Fibroblast of peridontal ligament (primary cell): ENCODE measurements at regions not wholly inside any gene's neighbourhood (a gene's known extent, or its start where the extent isn't known, plus 50 kb on each side); places are given as distances from the start of the nearest gene placed in this dataset.
"Not testable (repeated sequence)": the region's sequence is repeated elsewhere in the genome, so short reads cannot be mapped to it uniquely, and the experiment has no call there.

Source experiments
- DNase-seq: peaks from one replicate; pipeline ENCODE4 v3.0.0-alpha.2; 2010; ENCODE audit errors: extremely low read depth

DNA sequence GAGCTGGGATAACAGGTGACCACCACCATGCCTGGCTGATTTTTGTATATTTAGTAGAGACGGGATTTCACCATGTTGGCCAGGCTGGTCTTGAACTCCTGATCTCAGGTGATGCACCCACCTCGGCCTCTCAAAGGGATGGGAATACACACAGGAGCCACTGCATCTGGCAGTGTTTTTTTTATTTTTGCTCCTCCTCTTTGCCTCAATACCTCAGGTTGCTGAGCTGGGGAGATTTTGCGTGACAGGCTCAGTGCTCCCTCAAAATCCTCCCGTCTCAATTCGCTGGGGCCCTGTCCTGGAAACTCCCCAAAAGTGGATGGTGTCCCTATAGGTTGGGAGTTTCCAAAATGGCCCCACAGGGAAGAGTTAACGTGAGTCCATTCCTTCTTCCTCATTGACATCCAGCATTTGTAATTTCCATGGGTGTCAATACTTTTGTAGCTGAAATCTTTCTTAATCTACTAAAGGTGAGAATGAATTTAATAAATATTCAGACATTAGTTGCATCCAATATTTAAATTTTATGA, 71.8 kb downstream of the GGTLC2 start:
- no peak for DNase-seq

DNA sequence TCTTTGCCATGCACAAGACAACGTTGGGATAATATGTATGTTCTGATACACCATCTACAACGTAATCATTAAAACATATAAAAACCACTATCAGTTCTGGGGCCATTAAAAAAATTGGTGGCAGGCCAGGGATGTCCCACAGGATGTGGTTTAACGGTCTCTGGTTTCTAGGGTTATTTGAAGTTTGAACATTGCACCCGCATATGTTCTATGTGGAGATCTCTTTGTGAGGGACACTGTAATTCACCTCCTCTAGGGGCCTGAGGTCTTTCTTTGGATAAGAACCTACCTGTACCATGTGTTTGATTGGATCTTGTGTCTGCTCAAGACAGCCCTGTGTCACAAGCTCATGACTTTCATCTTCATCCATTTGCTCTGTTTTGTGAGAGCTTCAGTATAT, 73.2 kb downstream of the GGTLC2 start:
- no peak for DNase-seq

DNA sequence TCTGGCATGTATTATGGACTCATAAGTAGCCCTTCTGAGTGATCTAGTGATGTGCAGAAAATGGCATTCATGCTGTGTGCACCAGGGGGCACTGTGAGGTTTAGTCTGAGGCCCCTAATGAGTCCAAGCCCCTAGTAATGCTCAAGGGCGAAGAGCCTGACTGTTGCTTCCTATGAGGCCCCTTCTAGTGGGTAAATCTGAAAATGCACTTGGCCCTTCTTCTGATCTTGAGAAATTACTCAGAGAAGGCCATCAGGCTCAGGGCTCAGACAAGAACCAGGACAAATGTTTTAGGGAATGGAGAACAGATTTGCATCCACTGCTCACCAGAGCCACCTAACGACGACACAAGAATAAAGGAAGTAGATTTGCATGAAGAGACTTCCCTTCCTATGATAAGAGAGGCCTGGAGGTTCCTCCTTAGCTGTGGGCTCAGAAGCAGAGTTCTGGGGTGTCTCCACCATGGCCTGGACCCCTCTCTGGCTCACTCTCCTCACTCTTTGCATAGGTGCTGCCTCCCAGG, 75.8 kb downstream of the GGTLC2 start:
- peak; percentile 28 for DNase-seq

DNA sequence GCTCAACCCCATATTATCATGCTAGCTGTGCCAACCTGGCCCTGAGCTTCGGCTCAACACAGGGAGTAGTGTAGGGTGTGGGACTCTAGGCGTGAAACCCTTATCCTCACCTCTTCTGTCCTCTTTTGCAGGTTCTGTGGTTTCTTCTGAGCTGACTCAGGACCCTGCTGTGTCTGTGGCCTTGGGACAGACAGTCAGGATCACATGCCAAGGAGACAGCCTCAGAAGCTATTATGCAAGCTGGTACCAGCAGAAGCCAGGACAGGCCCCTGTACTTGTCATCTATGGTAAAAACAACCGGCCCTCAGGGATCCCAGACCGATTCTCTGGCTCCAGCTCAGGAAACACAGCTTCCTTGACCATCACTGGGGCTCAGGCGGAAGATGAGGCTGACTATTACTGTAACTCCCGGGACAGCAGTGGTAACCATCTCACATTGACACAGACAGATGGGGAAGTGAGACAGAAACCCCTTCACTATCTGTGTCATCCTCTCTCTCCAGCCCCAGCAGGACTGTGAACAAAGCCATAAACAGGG, 76.4 kb downstream of the GGTLC2 start:
- DNase-seq, result no peak

DNA sequence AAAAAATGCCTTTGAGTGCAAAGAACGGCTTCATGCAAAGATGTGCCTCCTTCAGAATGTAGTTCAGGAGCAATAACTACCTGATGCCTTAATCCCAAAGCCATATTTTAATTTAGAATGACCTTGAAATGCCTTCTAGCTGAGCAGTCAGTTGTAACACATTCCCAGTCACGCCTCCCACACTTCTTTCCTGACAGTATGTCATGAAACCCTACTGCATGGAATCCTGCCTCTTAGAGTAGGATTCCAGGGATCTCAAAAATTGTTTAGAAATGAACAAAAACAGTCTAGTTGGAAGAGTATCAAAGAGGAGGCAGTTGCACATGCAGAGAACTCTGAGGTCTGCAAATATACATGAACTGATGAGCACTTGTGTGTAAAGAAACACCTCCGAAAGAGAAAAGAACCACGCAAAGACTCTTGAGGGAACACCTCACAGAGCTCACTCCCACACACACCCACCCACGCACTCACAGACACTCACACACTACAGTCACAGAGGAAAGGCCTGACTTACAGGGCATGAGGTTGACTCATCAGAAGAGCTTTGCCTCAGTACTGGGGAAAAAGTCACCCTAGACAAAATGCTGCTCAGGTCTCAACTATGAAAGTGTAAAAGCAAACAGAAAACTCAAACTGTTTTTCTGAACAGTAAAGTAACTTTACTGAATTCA, 77.4 kb downstream of the GGTLC2 start:
- peak; percentile 43 for DNase-seq

DNA sequence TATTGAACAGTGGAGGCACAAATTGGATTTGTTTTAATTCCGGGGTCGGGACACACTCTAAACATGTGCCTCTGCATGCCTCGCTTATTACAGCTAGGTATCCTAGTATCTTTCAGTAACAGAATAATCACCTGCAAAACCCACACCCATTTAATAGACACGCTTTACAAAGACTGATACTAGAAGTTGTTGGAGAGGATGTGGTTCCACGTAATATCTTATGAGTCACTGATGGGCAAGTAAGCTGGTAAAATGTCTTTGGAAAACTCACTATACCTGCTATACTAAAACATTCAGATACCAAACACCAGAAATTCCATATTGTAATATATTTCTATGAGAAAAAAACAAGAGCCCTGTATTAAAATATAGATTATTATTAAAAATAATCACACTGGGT, 84.0 kb downstream of the GGTLC2 start:
- no peak for DNase-seq

DNA sequence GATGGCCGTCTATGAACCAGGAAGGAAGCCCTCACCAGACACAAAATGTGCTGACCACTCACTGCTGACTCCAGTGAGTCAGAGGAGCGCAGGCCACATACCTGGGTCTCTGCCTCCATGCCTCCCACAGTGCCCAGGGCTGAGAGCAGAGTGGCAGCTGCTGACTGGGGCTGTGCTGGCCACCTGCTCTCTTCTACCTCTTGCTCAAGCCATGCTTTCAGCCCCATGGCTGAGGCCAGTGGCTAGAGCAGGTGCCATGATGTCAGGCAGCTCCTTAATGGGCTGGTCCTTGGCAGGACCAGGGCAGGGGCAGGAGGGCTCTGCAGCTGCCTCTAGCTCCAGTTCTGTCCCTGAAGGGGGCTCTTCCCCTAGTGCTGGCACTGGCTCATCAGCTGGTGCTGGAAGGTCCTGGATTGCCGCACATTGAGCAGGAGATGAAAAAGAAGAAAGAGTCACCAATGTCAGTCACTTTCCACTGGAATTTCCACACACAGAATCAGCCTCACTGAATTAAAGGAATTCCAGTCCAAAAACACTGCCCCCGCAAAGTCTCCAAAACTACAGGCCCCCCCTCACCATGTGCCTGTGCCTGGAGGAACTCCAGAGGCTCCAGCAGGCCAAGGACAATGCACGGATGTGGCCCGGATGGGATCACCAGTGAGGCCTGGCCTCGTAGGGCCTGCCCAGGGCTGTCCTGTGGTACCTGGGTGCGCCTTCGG, 86.4 kb downstream of the GGTLC2 start:
- DNase-seq, result no peak

DNA sequence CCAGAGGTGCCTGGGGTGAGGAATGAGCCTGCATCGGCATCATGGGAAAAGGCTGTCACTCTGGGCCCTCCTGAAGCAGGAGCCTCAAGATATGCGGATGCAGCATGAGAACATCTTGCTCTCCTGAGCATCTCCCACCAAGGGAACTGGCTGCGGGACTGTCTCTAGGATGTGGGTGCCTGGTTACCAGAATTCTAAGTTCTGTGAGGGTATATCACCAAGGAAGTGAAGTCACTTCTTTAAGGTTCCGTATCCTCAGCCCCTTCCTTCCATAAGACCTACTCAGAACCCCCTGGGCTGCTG, 86.9 kb downstream of the GGTLC2 start:
- no peak for DNase-seq

DNA sequence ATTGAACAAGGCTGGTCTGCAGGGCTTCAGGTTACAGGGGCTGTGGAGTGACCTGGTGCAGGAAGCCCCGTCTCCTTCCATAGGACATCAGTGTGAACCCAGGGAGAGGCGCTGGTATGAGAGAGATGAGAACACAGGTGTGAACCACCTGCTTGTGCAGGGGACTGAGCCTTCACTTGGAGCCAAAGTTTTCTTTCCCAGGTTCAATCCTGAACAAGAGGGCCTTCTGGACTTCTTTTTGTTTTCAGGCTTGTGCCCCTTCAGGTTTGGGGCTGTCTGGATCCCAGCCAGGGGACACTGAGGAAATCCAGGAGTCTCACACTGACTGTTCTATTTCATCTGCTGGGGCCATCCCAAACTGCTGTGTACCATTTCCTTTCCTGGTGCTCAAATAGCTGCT, 88.6 kb downstream of the GGTLC2 start:
- DNase-seq, result not testable (repeated sequence)

DNA sequence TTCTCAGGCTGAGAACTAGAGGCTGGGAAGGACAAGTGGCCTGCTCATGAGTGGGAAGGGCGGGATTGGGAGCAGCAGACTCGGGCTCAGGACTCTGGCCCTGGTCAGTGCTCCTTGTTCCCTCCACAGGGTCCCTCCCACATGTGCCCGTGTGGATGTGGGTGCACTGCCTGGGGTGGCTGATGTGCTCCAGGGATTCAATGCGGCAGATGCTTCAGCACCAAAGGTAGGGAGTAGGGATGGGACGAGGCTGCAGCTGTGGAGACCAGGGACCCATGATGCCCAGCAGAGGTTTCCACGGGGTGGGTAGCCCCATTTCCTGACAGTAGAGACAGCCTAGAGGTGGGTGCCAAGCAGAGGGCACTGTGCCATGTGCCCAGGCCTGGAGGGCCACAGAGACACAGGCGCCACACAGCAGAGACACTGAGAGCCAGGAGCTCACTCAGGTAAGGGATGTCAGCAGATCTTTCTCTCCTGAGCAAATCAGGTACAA, 89.5 kb downstream of the GGTLC2 start:
- no peak for DNase-seq

DNA sequence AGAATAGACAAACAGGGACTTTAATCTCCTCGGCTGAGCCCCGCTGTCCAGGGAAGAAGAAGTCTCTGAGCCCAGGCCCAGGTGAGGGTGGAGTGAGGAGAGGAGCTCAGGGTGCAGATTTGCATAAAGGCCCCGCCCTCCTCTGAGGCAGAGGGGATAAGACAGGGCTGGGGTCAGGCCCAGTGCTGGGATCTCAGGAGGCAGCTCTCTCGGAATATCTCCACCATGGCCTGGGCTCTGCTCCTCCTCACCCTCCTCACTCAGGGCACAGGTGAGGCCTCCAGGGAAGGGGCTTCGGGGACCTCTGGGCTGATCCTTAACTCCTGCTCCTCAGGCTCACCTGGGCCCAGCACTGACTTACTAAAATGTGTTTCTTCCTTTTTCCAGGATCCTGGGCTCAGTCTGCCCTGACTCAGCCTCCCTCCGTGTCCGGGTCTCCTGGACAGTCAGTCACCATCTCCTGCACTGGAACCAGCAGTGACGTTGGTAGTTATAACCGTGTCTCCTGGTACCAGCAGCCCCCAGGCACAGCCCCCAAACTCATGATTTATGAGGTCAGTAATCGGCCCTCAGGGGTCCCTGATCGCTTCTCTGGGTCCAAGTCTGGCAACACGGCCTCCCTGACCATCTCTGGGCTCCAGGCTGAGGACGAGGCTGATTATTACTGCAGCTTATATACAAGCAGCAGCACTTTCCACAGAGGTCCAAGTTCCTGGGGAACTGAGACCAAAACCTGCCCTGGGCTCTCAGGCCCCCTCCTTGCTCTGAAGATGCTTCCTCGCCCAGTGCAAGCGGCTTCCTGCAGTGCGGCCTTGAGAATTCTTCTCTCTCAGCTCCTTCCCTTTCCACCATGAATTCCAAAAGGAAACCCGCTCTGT, 90.2 kb downstream of the GGTLC2 start:
- not testable (repeated sequence) for DNase-seq

DNA sequence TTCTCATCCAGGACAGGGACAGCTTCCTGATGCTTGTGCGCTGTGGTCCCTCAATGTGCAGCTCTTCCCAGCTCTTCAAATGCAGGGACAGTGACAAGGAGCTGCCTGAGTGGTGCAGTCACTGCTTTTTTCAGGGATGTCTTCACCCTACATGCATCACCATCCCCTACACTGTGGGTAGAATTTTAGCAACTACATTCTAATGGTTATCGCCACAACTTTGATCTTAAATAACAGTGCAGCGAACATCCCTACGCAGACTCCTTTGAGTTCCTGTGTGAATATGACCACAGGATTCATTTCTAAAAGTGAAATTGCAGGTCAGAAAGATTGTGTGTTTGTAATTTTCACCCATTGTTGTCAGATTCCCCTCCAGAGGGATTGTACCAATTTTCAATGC, 90.9 kb downstream of the GGTLC2 start:
- DNase-seq, result not testable (repeated sequence)

DNA sequence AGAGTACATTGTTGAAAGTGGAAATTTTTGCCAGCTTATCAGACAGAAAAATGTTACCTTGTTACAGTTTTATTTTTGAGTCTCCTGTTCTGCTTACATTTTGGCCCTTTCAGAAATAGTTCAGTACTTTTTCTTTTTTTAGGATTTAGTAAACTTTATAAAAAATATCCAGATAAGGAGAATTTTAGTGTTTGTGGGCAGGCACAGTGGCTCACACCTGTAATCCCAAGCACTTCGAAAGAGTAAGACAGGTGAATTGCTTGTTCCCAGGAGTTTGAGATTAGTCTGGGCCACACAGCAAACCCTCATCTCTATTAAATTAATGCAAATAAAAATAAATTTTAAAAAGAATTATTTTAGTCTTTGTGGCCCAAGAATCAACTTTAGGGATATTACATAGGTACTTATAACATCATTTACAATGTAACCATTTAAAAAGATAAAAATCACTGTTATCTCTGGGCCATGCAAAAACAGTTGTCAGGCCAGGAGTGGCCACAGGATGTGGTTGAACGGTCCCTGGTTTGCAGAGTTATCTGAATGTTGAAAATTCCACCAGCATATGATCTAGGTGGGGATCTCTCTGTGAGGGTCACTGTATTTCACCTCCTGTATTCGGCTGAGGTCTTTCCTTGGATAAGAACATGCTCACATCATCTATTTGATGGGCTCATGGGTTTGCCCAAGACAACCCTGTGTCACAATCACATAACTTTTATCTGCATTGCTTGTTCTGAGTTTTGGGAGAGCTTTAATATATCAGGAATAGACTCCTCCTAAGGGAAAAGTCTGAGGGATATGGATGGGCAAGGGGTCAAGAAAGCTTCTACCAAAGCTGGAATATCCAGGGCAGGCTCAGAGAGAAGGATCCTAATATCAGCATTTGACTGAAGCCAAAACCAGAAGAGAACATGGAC, 91.5 kb downstream of the GGTLC2 start:
- no peak for DNase-seq

DNA sequence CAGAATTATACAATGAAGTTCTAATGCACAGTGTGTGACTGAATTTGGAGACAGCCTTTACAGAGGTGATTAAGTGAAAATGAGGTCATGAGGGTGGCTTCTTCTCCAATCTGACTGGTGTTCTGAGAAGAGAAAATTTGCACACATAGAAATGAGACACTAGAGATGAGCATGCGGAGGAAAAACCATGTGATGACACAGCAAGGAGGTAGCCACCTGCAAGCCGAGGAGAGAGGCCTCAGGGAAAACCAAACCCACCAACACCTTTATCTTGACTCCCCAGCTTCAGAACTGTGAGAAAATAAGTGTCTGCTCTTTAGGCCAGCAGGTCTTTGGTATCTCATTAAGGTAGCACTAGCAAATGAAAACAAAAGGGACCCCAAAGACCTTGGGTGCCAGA, 93.2 kb downstream of the GGTLC2 start:
- DNase-seq, result no peak

DNA sequence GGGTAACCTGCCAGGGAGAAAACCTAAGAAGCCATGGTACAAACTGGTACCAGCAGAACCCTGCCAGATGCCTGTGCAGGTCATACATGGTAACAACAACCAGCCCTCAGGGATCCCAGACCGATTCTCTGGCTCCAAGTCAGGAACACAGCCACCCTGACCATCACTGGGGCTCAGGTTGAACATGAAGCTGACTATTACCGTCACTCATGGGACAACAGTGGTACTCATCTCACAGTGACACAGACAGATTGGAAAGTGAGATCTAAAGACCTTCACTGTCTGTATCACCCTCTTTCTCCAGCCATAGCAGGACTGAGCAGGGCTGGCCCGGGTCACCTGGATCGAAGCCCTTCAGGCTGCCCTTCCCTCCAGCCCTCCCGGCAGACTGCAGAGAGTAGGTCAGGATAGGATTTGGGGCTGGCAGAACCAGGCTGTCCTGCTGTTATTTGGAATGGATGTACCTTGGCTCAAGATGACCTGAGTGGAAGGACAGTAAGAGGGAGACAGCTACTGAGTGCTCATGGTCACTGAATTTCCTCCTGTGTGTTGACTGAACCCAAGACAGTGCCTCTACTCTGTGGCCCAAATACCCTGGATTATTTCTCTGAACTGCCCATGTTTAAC, 94.7 kb downstream of the GGTLC2 start:
- DNase-seq, result no peak

DNA sequence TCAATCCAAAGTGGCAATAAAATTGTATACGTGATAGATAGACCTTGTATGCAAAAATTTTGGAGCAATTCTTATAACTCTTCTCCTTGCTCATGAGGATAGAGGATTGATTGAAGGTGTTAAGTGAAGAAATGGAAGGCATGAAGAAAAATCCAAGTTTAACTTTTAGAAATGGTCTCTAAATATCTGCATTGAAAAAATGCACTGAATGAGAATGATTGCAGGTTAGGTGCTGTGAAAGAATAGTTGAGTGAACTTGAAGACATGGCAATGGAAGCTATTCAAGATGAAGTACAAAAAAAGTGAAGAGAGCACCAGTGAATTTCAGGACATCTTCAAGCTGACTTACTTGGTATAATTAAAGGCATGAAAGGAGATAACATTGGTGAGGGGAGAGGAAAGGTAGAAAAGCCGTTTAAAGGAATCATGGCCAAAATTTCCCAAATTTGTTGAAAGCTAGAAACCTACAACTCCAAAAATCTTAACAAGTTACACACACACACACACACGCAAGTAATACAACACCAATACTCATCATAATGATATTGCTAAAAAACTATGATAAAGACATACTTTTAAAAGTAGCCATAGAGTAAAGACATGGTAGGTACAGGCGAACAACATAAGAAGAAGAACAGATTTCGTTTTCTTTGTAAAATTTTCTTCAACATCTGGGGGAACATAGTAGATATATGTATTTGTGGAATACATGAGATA, 96.3 kb downstream of the GGTLC2 start:
- DNase-seq, result no peak

DNA sequence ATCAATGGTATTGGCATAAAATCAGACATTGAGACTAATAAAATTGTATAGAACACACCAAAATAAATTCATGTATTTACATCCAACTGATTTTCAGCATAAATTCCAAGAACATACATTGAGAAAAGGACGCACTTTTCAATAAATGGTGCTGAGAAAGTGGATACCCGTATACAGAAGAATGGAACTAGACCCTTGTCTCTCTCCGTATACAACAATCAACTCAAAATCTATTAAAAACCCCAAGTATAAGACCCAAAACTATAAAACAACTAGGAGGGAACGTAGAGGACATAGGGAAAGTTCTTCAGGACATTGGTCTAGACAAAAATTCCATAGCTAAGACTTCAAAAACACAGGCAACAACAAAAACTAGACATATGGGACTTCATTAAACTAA, 97.4 kb downstream of the GGTLC2 start:
- no peak for DNase-seq

DNA sequence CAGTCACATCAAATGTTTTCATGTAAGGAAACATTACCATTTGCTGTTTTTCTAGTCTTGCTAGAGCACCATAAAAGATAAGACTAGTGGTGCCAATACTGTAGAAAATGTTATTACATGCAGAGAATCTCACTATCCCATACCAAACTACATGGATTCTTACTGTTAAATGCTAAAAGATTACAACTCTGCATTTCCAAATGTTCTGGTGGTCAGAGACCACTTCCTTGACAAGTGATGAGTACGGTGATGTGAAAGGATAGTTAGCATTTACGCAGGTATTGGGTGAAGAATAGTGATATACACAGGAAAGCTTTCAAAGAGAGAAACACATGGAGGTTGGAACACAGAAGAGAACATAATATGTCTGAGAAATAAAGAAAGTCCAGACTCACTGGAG, 98.2 kb downstream of the GGTLC2 start:
- DNase-seq, result no peak

DNA sequence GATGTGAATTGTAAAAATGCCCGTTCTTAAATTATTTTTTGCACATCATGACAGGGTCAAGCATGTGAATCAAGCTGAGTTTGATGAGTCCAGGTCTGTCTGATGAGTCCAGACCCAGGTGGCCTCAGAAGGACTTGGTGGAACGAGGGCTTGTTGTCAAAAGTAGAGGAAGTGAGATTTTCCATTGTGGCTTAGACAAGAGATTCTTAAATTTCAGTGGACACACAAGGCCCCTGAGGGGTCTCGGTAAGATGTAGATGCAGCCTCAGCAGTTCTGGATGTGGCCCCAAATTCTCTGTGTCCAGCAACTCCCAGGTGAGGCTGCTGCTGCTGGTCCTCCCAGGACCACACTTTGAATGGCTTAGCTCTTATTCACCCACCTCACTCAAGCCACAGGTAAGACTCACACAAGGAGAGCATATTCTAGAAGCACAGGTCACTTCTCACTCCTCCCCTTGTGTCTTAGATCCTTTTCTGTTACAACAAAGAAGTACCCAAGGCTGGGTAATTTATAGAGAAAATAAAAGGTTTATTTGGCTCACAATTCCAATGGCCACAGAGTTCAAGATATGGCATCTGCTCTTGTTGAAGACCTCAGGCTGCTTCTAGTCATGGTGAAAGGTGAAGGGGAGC, 98.8 kb downstream of the GGTLC2 start:
- no peak for DNase-seq
